NCI-H345 (cell line): ENCODE measurements at regions not wholly inside any gene's neighbourhood (a gene's known extent, or its start where the extent isn't known, plus 50 kb on each side); places are given as distances from the start of the nearest gene placed in this dataset.
"Not testable (repeated sequence)": the region's sequence is repeated elsewhere in the genome, so short reads cannot be mapped to it uniquely, and the experiment has no call there.

Source experiments
- DNase-seq: peaks from one replicate; lab custom pipeline; 2025; lab: John Stamatoyannopoulos, UW

DNA sequence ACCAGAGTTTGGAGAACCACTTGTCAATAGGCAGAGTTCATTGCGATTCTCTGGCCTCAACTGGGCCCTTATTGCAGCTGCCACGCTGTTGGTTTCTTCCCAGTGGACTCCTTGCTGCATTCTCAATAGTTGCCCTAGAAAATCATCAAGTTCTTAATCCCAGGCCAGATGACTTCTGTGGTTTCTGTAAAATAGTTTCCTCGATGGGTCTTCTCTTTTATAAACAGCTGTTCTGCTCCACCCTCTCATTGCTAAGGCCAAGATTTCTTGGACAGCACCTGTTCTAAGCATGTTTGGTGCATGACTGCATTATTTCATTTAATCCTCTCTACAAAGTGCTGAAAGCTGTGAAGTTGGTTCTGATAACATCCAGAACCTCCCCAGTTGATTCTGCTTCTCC, 131.0 kb downstream of the BCL2L11 start:
- DNase-seq, result no peak

DNA sequence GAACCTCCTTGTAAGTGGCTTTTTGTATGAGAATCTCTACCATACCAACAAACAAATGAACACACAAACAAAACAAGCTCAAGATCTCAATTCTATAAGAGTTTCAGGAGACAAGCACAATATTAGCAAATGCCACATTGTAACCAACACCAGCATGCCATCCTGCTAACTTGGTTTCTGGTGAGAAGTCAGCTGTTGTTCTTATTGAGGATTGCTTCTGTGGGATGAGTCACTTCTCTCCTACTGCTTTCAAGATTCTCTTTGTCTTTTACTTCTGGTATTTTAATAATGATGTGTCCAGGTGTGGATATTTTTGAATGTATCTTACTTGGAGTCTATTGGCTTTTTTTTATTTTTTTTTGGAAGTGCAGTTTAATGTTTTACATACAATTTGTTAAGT, 131.7 kb downstream of the BCL2L11 start:
- no peak for DNase-seq

DNA sequence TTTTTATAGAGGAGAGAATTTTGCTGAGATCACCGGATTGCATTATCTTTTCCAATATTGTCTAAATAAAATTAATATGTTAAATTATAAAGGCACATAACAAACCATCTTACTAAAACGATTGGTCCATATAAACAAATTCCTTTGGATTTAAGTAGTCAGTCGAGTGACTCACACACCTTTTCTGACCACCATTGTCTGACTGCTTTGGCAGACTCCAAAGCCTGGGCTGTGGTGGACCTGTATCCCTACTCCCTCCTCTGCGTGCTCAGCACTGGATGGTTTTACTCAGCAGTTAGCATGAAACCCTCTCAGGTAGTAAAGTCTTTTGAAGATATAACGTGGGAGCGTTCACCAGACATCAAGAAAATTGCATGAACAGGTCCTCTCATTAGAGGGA, 134.2 kb downstream of the BCL2L11 start:
- DNase-seq, result not testable (repeated sequence)

DNA sequence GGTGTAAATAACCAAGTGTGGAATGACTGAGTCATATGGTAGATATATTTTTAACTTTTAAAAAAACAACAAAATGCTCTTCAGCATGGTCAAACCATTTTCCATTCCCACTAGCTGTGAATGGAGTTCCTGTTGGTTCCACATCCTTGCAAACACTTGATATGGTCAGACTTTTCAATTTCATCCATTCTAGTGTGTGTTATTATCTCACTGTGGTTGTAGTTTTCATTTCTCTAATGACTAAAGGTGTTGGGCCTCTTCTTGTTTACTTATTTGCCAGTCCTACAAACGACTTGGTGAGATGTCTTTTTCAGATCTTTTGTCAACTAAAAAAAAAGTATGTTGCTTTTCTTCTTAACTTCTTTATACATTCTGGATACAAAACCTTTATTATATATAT, 135.9 kb downstream of the BCL2L11 start:
- DNase-seq, result not testable (repeated sequence)

DNA sequence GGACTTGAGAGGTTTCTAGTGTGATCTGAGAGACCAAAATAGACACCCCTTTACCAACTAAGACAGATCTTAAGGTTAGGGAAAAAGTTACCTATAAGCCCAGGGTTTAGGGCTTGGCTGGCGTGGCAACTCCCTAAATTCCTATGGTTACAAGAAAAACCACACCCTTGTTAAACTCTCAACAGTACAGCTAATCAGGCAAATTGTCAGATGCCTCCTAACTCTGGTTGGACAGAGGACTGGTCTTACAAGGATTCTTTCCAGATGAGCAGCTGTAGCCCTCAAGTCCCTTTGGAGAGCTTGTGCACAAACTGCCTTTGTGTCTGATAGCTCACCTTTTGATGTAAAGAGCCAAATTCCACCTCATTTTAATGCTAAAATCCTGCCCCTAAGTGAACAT, 136.9 kb downstream of the BCL2L11 start:
- not testable (repeated sequence) for DNase-seq

DNA sequence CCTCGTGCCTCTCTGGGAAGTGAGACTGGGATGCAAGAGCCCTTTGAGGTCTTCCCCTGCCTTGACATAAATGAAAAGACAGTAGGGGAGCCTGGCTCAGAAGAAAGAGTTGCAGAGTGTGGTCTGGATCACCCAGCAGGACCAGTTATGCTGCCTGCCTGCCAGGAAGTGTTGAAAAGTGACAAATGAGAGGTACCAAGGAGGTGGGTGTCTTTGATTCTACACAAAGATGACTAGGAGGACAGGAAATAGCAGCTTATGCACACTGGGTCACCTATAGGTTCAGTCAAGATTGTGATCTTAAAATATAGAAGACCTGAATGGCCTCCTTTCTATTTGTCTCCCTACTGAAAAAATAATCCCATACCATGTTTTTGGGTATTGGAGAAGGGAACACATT, 137.6 kb downstream of the BCL2L11 start:
- not testable (repeated sequence) for DNase-seq

DNA sequence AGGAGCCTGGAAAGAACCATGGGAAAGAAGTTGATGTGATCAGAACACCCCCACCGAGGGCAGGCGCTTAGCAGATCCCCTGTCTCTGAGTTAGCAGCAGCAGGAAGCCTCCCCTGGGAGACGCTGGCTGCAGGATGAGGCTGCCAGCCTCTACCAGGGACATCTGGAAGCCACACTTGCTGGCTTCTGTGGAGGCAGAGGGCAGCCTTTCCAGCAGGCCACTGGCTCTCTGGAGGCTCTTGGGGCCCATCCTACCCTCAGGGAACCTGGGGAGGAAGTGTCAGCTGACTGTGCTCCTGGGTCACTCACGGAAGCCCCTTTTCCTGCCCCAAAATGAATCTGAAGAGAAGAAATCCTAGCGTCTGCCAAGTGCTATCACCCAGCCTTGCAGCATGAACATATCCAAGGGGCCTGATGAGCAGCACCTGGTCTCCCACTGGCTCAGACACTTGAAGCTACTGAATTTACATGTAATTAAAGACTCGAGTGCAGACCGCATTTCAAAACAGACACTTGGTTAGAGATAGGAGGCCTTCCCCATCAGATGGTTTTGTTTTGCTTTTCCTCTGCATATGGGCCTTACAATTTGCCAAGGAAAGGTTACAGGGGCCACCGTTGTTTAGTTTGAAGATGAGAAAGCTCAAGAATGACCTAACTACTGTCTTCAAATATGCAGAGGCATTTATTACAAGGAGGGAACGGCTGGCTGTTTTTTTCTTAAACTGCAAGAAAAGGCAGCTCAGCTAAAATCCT, 142.1 kb downstream of the BCL2L11 start:
- not testable (repeated sequence) for DNase-seq

DNA sequence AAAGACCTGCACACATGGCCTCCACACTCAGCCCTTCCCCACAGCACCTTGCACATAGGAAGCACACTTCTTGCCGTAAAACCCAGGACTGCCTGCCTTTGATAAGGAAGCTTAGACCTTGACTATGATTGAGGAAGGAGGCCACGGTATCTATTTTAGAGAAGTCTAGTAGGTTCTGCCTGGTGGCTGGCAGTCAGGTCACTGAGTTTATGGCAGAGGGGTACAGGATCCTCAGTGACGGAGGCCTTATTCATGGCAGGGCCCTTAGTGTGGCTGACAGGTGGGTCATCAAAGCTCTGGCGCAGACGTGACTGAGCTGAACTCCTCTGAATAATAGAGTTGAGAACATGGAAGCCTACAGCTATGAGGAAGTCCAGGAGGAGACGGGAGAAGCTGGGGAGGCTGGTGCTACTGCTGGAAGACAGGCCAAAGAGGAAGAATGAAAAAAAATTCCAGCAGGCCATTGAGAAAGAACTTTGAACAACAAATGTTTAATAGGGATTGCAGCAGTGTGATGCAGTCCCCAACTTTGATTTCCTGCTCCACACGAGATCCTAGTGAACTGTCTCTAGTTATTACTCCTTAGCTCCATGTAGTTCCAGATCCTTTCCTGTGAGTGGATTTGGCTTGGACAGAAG, 142.8 kb downstream of the BCL2L11 start:
- not testable (repeated sequence) for DNase-seq

DNA sequence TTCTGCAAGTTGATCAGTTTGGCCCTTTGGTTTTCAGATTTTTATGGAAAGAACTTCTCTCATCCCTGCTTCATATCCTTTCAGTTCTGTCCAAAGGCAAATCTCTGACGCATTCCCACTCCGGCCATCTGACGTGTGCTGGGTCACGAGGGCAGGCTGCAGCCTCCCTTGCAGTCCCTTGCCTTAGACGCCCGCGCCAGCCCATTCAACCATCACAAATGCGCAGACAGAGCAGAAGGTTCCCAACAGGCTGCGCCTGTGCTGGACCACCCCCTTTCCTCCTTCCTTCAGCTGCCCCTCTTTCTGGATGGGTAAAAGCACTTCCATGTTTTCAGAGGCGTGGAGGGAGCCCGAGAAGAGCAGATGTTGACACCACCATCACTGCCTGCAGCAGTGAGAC, 144.2 kb downstream of the BCL2L11 start:
- DNase-seq, result not testable (repeated sequence)

DNA sequence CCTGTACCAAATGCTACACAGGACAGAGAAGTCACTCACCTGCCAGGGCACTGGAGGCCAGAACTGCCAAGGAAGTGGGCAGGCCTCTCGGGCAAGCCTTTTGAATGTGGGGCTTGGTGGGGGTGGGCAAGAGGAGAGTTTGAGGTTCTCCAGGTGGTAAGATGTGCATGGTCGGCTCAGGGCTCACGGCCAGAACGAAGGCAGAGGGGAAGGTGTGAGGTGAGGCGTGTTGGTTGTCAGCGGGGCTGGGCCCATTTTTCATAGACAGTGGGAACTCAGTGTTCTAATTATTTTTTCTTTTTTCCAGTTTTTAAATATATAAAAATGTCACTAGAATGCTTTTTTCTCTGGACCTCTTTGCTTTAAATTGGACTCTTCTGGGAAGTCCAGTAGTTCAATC, 145.8 kb downstream of the BCL2L11 start:
- not testable (repeated sequence) for DNase-seq

DNA sequence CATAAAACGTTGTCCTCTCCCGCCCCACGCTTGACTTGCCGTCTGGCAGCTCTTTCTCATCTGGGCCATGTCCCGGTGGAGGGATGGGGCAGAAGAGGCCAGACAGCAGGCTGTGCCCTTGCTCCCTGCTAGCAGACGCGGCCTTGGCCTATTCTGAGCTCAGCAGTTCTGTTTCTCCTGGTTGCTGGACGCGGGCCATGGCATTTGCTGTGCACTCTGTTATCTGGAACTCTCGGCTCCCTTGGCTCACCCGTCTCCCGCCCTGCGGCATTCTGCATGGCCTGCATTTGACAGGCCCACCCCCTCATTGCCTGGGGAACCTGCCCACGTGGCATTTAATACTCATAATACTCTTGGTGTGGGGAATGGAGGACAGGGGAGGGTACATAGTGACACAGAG, 146.3 kb downstream of the BCL2L11 start:
- DNase-seq, result not testable (repeated sequence)

DNA sequence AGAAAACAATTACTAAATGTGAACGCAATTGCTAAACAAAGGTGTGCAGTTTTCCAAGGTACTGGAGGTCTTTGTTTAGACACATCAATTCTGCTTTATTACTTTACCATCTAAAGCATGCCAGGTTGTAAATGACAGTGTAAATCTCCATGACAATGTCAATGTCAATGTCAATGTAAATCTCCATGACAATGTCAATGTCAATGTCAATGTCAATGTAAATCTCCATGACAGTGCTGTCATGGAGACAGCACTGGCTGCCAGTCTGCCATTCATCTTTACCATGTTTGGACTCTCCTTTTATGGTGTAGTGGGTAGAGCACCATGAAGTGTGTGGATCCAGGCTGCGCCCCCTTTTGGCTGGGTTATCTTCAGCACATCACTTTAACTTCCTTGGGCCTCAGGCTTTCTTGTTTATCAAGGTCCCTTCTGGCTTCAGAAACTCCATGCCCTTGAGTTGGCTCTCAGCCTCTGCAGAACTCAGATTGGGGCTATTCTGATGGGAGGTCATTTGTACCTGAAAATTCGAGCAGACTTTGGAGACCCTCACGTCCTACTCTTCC, 149.1 kb downstream of the BCL2L11 start:
- not testable (repeated sequence) for DNase-seq

DNA sequence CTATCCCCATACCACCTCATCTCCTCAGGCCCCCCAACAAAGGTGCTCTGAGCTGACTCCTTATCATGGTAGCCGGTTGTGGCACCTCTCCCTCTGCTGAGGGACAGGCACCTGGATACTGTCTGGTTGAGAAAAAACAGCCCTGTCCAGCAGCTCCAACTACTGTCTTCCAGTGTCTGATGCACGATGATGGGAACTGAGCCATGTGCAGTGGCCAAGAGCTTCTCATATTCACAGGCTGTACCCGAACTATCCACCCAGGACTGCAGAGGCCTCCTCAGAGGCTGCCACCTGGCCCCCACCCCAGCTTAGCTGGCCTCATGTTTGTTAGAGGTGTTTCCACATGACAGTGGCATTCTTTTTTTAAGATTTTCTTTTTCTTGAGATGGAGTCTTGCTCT, 149.9 kb downstream of the BCL2L11 start:
- DNase-seq, result not testable (repeated sequence)

DNA sequence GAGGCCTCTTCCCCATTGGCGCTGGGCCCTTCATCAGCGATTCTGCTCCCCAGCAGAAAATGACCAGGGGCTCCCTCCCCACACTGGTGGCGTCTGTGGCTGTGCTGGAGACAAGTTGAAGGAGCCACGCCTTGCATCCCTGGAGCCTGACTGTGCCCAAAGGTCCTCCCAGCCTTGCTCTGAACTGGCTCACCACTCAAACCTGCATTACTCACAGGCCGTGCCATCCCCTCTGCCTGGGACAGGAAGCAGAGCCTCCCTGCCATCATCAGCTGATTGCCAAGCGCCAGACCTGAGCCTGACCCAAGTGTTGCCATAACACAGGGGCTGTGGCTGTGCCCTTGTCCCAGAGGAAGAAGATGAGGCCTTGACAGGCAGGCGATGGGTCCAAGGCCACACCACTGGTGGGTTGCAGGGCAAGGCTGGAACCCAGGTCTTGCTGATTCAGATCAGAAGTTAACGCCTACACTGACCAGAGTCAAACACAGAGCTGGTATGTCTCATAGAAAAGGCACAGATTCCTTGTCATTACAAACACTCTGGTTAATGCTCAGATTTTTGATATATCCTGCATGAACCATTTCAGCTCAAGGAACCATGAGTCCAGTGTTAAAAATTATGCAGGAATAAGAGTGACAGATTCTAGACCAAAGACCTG, 151.1 kb downstream of the BCL2L11 start:
- not testable (repeated sequence) for DNase-seq

DNA sequence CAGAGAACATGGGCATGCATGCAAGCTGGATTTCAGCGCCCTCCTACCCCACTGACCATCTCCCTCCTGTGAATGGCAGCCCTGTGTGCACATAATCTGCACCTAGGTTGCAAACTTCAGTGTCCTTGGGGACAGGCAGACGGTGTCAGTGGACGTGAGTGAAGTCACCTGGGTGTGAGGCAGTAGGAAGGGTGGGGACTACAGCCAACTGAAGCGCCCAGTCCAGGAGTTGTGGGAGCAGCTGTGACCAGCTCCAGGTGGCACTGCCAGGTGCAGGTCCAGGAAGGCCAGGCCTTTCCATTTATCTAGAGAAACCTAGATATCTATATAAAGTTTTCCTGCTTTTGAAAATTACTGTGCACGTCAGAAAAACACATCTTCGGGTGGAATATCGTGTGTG, 152.3 kb downstream of the BCL2L11 start:
- DNase-seq, result not testable (repeated sequence)

DNA sequence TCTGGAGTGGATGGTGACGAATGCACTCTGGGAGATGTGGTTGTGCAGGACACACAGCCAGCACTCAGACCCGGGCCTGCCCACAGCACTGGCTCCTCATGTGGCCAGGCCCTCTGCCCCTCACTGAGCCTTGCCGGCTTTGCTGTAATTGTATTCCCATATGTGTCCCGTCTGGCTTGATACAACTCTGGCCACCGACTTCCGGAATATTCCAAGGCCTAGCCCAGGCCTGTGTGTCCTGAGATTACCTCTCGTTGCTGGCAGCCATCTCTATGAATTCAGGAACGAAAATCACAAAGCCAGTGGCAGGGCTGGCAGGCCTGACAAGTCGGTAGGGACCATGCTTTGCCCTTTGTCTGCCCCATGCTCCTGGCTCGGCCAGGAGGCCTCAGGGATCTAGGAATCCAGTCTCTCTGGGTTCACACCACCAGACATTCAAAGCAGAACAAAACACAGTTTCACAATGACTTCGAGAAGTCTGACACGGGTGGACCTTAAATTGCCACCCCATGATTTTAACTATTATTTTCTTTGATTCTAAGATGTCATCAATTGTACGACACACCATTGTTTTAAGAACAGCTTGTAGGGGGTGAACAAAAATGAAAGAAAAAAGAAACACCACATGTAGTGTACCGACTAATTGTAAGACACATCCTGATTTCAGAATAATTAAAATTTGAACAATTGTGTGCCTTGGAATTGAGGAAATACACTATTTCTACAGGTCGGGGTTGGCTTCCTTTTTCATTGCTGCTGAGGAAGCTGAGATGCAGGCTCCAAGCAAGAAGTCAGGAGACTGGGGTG, 154.5 kb downstream of the BCL2L11 start:
- DNase-seq, result not testable (repeated sequence)

DNA sequence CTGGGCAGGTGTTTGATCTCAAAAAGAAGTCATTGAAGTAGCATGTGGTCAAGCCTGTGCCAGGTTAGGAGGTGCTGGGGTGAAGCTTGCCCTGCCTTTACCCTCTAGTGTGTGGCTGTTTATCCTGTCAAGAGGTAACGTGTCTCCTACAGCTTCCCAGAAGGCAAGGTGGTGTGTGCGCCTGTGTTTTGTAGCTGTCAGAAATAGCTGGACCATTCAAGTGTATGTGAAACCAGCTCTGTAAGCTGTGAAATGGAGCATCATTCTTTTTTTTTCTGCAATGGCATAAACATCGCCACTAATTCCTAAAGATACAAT, 155.1 kb downstream of the BCL2L11 start:
- not testable (repeated sequence) for DNase-seq

DNA sequence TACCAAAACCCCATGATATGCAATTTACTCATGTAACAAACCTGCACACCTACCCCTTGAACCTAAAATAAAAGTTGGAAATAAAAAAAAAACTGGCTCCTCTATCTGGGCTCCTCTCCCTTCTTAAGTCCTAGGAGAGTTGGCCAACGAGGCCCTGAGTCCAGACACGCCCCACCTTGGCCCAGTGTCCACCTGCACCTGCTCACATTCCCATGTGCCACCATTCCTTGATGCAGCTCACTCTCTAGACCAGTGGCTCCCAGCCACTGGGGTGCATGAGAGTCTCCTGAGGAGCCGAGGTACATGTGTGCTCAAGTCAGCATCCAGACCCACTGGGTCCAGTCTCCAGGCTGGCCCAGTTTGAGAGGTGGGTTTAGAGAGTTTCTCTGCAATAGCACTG, 157.4 kb downstream of the BCL2L11 start:
- not testable (repeated sequence) for DNase-seq

DNA sequence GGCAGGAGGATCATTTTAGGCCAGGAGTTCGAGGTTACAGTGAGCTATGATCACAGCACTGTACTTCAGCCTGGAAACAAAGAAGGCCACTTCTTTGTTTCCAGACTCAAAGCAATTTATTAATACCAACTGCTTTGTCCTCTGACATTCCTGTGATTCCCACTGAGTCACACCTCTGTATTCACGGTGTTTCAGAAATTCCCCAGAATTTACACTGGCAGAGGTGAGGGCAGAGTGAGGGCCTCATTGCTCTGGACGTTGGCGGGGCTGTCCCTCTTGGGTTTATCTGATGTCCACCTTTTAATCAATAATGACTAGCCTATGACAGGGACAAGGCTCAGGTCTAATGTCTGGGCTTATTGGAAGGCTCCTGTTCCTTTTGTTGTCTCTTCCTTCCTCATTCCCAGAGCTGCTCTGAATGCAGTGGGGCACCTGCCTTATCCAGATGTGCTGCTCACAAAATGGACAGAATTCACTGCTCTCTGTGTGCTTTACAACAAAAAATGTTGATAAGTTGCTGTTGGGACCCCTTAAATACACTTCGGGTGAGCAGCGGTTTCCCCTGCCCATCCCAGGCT, 160.1 kb downstream of the BCL2L11 start:
- not testable (repeated sequence) for DNase-seq

DNA sequence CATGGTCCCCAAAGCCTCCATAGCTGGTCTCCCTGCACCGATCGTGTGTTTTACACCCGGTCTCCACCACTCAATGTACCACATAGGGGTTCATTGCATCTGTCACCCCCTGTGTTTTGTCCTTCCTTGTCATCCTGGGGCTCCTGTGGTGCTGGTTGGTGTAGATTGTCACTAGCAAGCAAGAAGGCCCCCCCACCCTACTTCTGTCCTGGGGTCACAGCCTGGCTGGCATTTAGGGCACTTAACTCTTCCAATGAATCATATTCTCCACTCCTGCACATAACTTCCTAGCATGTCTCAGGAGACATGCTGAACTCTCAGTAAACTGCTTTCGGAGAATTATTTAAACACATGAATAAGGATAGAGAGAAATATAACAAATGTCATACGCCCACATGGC, 161.4 kb downstream of the BCL2L11 start:
- DNase-seq, result not testable (repeated sequence)
